H7 (cell line): ENCODE measurements at regions not wholly inside any gene's neighbourhood (a gene's known extent, or its start where the extent isn't known, plus 50 kb on each side); places are given as distances from the start of the nearest gene placed in this dataset.

Experiments used
- DNase-seq: peaks from one replicate; pipeline ENCODE4 v3.0.0; 2012
- H3K27me3 ChIP-seq: 2 replicates; pipeline ENCODE4 v1.6.0; 2011; ENCODE audit warnings: mild to moderate bottlenecking, low read length; ENCODE audit not compliant: control insufficient read depth, insufficient read depth
- H3K36me3 ChIP-seq: replicated peaks from 2 replicates; pipeline ENCODE4 v1.5.1; 2011; ENCODE audit warnings: low read length; ENCODE audit not compliant: control insufficient read depth, insufficient read depth
- H3K4me3 ChIP-seq: 2 replicates; pipeline ENCODE4 v1.5.1; 2011; ENCODE audit warnings: low read depth, mild to moderate bottlenecking, control low read depth, low read length, moderate library complexity; ENCODE audit not compliant: insufficient read depth

GRCh38 chr2:181324912-181325311 lies 132.3 kb upstream of the ITGA4 start:
- DNase-seq = no peak
- Histone ChIP-seq H3K27me3 (no peaks in the 10 kb centered on the region), H3K4me3 (no peak overlapping the region), H3K36me3 (no peaks in the 10 kb centered on the region)

DNA sequence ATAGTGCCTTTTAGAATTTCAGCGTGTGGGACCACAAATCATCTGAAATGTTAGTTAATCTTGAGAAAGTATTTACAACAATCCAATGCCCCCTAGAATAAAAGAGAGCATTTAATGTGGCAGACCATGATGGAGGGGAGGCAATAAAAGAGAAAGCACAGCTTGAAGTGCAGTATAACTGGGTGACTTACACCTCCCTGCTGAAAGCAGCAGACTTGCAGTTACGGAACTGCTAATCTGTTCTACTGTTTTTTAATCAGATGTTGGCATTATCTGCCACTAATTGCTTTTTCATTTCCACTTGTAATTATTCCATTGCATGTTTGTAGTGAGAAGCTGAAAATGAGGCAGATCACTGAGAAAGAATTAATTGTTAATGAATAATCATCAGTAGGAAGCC lies 130.5 kb upstream of the ITGA4 start:
- no peaks in the 10 kb centered on the region for H3K36me3 ChIP-seq
- no peak overlapping the region for H3K4me3 ChIP-seq
- H3K27me3 ChIP-seq = no peaks in the 10 kb centered on the region
- no peak for DNase-seq

DNA sequence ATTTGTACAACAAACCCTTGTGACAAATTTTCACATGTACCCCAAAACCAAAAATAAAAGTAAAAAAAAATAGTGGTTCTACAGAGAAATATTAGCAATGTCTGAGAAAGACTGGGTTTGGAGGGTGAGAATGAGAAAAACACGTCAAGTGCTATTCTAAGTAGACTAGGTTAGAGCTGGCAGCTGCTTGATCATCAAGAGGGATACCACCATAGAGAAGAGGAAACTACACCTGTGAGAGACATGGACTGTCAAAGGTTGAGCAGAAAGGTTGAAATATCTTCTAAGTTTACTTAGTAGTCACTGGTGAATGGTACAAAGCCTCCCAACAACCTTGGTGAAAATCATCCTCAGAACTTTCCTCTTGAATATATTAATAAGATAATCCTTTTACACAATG lies 126.9 kb upstream of the ITGA4 start:
- no peak for DNase-seq
- no peaks in the 10 kb centered on the region for H3K27me3 ChIP-seq
- no peaks in the 10 kb centered on the region for H3K36me3 ChIP-seq
- H3K4me3 ChIP-seq = no peak overlapping the region

- H3K27me3 ChIP-seq = no peaks in the 10 kb centered on the region
- H3K36me3 ChIP-seq = no peaks in the 10 kb centered on the region
- no peak for DNase-seq
- no peak overlapping the region for H3K4me3 ChIP-seq
Observed at GRCh38 chr2:181332044-181332605, 125.1 kb upstream of the ITGA4 start.

DNA sequence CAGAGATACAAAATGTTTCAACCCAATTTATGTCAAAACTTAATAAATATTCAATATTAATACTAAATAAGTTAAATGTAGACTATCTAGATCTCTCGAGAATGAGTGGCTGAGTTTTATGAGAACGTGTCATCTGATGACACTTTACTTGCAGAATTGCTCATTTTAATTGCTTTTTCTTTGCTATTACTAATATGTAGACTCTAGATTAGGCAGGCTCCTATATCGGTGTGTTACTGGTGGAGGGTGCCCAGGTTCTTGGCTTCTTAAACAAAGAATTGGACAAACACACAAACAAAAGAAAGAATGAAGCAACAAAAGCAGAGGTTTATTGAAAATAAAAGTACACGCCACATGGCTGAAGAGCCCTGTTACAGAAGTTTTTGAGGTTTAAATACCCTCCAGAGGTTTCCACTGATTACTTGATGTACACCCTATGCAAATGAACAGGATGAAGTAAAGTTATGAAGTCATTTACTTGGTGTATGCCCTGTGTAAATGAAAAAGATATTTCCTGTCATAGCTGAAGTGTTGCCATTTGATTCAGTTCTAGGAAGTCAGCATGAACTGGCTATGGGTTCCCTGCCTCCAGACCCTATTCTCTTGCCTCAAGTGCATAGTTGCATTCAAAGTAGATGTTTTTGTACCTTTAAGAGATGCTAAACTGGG lies 122.9 kb upstream of the ITGA4 start:
- no peak for DNase-seq
- no peaks in the 10 kb centered on the region for H3K27me3 ChIP-seq
- H3K36me3 ChIP-seq = no peaks in the 10 kb centered on the region
- no peak overlapping the region for H3K4me3 ChIP-seq

- DNase-seq = no peak
- no peak overlapping the region for H3K4me3 ChIP-seq
- no peaks in the 10 kb centered on the region for H3K27me3 ChIP-seq
- H3K36me3 ChIP-seq = no peaks in the 10 kb centered on the region
Observed at GRCh38 chr2:181340891-181341290, 116.3 kb upstream of the ITGA4 start.

- DNase-seq = no peak
- Histone ChIP-seq H3K4me3 (no peak overlapping the region), H3K36me3 (no peaks in the 10 kb centered on the region), H3K27me3 (no peaks in the 10 kb centered on the region)
Observed at GRCh38 chr2:181341855-181342600, 115.2 kb upstream of the ITGA4 start.

DNA sequence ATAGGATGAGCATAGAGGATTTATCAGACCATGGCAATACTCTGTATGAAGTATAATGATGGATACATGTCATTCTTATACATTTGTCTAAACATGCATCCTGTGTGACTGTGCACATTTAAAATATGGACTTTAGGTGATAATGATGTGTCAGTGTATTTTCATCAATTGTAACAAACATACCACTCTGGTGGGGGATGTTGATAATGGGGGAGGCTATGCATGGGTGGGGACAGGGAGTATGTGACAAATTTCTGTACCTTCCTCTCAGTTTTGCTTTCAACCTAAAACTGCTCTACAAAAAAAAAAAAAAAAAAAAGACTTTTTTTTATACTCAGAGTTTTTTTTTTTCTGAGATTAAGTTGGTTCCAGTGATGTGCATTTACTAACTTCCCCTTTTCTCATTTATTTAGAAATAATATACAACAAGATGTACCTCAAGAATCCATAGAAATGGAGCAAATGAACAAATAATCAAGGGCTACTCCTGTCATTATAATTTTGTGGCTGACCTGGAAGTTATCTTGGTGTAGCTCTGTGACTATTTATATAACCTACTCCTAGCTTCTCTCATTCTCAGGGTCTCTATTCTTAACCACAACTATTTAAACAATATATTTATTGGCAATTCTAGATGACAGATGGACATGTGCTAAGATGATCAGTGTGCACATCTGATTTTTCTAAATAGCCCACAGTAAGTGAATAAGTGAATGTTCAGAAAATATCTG lies 108.9 kb upstream of the ITGA4 start:
- H3K4me3 ChIP-seq = no peak overlapping the region
- no peaks in the 10 kb centered on the region for H3K27me3 ChIP-seq
- H3K36me3 ChIP-seq = no peaks in the 10 kb centered on the region
- no peak for DNase-seq

GRCh38 chr2:181352158-181352557 lies 105.0 kb upstream of the ITGA4 start:
- DNase-seq = no peak
- Histone ChIP-seq H3K4me3 (no peak overlapping the region), H3K36me3 (no peaks in the 10 kb centered on the region), H3K27me3 (no peaks in the 10 kb centered on the region)

GRCh38 chr2:181354626-181355025 lies 102.6 kb upstream of the ITGA4 start:
- no peak overlapping the region for H3K4me3 ChIP-seq

DNA sequence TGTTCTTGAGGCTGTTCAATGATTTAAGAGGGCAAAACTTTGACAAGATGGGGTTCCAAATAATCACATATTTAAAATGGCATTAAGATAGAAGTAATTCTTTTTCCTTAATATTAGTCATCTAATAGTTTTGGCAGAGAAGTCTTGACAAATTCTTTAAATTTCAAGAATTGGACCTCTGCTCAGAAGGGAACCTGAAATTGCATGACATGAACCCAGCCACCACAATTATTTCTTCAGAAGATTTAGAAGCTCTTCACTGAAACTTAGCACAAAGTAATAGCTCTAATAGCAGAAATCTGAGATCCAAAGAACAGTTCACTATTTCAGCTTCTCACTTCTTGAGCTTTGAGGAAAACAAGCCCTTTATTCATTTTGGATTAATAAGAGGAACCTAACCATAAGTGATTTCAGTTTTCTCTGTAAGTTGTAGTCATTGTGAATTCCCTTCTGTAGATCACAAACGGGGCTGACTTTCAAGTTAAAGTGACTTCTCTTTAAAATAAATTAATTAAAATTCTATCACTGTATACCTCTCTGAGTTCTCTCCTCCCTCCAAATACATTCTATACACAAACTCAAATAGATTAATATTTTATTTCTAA lies 100.6 kb upstream of the ITGA4 start:
- no peaks in the 10 kb centered on the region for H3K36me3 ChIP-seq
- no peak for DNase-seq
- H3K27me3 ChIP-seq = no peaks in the 10 kb centered on the region

More at GRCh38 chr2:181354626-181355025, 102.6 kb upstream of the ITGA4 start:
- Histone ChIP-seq H3K36me3 (no peaks in the 10 kb centered on the region), H3K27me3 (no peaks in the 10 kb centered on the region)
- no peak for DNase-seq

DNA sequence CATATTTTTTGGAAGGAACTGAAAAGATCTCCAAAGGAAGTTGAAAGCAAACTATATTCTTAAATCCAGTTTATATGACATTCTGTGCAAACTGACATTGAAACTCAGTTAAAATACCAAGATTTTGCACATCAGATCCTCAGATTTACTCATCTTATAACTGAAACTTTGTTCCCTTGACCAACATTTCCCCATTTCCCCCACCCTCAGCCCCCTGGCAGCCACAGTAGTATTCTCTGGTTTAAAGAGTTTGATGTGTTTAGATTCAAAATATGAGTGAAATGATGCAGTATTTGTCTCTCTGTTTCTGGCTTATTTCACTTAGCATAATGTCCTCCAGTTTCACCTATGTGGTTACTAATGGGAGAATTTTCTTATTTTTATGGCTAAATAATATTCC lies 99.2 kb upstream of the ITGA4 start:
- no peak overlapping the region for H3K4me3 ChIP-seq
- no peaks in the 10 kb centered on the region for H3K36me3 ChIP-seq
- no peak for DNase-seq
- no peaks in the 10 kb centered on the region for H3K27me3 ChIP-seq

More for the DNA sequence above, 100.6 kb upstream of the ITGA4 start:
- H3K4me3 ChIP-seq = no peak overlapping the region

DNA sequence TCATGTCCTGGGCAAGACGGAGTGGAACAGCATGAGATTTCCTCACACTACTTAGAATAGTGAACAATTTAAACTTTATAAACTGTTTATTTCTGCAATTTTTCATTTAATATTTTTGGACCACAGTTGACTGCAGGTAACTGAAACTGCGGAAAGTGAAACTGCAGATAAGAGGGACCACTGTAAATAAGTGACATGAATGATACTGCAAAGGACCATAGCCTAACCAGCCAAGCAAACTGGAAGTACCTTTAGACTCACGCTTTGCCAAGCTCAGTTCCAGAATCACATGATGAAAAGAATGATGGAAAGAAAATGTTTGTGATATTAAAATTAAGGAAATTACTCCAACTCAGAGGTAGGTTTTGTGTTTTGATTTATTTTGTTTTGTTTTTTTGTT lies 94.6 kb upstream of the ITGA4 start:
- no peak for DNase-seq
- no peak overlapping the region for H3K4me3 ChIP-seq
- H3K27me3 ChIP-seq = no peaks in the 10 kb centered on the region
- no peaks in the 10 kb centered on the region for H3K36me3 ChIP-seq

DNA sequence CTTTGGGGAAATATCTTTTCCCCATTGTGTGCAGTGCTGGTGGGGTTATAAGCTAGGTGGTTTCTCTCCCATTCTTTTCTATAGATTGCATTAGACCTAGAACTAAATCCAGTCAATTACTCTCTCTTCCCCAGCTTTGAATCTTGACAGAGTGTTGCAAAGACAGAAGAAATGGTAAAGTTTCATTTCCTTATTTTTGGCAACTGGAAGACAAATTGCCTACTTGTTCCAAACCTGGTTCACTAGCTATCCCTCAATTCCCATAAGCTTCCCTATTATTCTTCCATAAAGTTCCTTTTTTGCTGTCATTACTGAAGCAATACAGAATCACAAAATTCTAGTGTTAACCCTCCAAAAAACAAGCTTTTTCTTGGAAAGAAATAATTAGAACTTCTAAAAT lies 94.0 kb upstream of the ITGA4 start:
- no peak overlapping the region for H3K4me3 ChIP-seq
- no peaks in the 10 kb centered on the region for H3K27me3 ChIP-seq
- no peak for DNase-seq
- H3K36me3 ChIP-seq = no peaks in the 10 kb centered on the region
